Epithelial cell of esophagus (primary cell): ENCODE measurements at regions not wholly inside any gene's neighbourhood (a gene's known extent, or its start where the extent isn't known, plus 50 kb on each side); places are given as distances from the start of the nearest gene placed in this dataset.

Experiments
- DNase-seq: peaks from one replicate; pipeline ENCODE4 v3.0.0; 2010; ENCODE audit warnings: low read depth
- H3K4me3 ChIP-seq: 2 replicates; pipeline ENCODE4 v1.5.1; 2011; ENCODE audit warnings: mild to moderate bottlenecking, low read length, control low read depth
- CTCF ChIP-seq: IDR thresholded peaks from 2 replicates; pipeline ENCODE4 v1.5.1; 2011; ENCODE audit warnings: low read depth, mild to moderate bottlenecking, low read length, control low read depth, inconsistent platforms; ENCODE audit not compliant: insufficient read depth; ENCODE audit errors: missing control alignments

GRCh38 chr2:60400462-60401246 is 152.8 kb downstream of the BCL11A start:
- no peak for DNase-seq
- no peak overlapping the region for H3K4me3 ChIP-seq
- TF ChIP-seq CTCF, result no peak

- DNase-seq, result no peak
- no peak for TF ChIP-seq CTCF
- no peak overlapping the region for H3K4me3 ChIP-seq
Measured at GRCh38 chr2:60394463-60394862, 159.0 kb downstream of the BCL11A start.

DNA sequence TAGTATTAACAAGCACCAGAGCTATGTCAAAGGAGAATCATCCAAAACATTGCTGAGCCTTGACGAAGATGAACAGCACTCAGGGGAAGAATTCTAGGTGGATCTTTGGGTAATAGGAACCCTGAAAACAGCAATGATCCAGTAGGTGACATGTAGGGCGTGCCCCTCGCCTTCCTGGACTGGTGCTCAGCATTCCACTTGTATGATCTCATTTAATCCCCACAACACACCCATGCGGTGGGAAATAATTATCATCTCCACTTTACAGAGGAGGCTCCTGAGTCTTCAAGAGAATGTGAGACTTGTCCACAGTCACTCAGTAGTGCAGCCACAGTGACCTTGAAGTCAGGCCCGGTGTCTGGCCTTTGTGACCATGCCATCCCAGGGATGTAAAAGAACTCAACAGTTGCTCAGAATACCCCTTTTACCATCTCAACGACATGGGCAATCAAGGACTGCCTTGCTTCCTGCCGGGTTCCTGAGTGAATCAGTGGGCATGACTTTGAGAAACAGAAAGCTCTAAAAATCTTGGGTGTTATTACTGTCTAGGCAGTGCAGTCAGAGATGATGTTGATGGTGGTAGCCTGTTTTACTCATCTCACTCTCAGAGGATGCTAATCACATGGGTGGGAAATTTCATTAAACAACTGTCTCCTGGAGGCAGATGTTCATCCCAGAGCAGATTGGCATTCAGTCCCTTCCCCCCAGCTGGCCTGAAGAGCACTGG is 161.6 kb downstream of the BCL11A start:
- no peak overlapping the region for H3K4me3 ChIP-seq
- TF ChIP-seq CTCF, result no peak
- peak; percentile 50 for DNase-seq

GRCh38 chr2:60391230-60391629 is 162.2 kb downstream of the BCL11A start:
- no peak for DNase-seq
- no peak for TF ChIP-seq CTCF
- H3K4me3 ChIP-seq, result no peak overlapping the region

GRCh38 chr2:60386436-60386835 is 167.0 kb downstream of the BCL11A start:
- no peak for DNase-seq
- no peak overlapping the region for H3K4me3 ChIP-seq
- no peak for TF ChIP-seq CTCF

GRCh38 chr2:60385648-60386047 is 167.8 kb downstream of the BCL11A start:
- no peak for TF ChIP-seq CTCF
- peak; percentile 11 for DNase-seq
- no peak overlapping the region for H3K4me3 ChIP-seq
